ENCODE measurements at regions not wholly inside any gene's neighbourhood (a gene's known extent, or its start where the extent isn't known, plus 50 kb on each side); places are given as distances from the start of the nearest gene placed in this dataset.

- ATAC-seq (no peak), FAIRE-seq (no peak), DNase-seq (ENCODE audit: extremely low read depth in 1 of 4, low spot score in 3 of 4) (no peak)
- Histone ChIP-seq H3K9ac (ENCODE audit: insufficient read depth in 1 of 2, low read depth in 2 of 2, low read length in 2 of 2) (no peak overlapping the region), H3K79me2 (ENCODE audit: control insufficient read depth, insufficient read depth, low read length) (no peaks in the 10 kb centered on the region), H3K27me3 (ENCODE audit: control insufficient read depth in 2 of 2, insufficient read depth in 2 of 2, low read length in 2 of 2) (no peaks in the 10 kb centered on the region), H3K4me1 (replicated peaks in 1 of 2; ENCODE audit: control insufficient read depth in 2 of 2, insufficient read depth in 2 of 2, low read length in 2 of 2) (no peaks in the 10 kb centered on the region), H3K36me3 (ENCODE audit: control insufficient read depth, insufficient read depth, low read length) (no peaks in the 10 kb centered on the region), H3K4me2 (ENCODE audit: insufficient read depth, low read length) (no peak overlapping the region), H3K27ac (ENCODE audit: extremely low read depth, low read depth, low read length) (no peak overlapping the region), H3K9me1 (ENCODE audit: control insufficient read depth, insufficient read depth, low read length) (no peaks in the 10 kb centered on the region), H3K4me3 (no peak overlapping the region), H2AFZ (ENCODE audit: low read depth, low read length) (no peak overlapping the region), H4K20me1 (replicated peaks; ENCODE audit: control insufficient read depth, insufficient read depth, low read length) (no peaks in the 10 kb centered on the region), H3K9me3 (replicated peaks; ENCODE audit: control insufficient read depth, insufficient read depth, low read depth, low read length) (no peaks in the 10 kb centered on the region)
- intact Hi-C loops (cut with micrococcal nuclease) = no loop called here
- CTCF ChIA-PET (ENCODE audit: low intra/inter-chr PET ratio) = no interaction called here
- in situ Hi-C loops (cut with MboI) = no loop called here
- 14% methylated on average over 6 of the region's 8 CpGs for whole genome bisulfite sequencing (ENCODE audit: insufficient coverage, low coverage, missing lambda C conversion rate)
- POLR2A ChIA-PET = no interaction called here
- TF ChIP-seq ZNF143 (CRISPR knock-in tag; IDR thresholded peaks at IDR 0.05) = no peak
- BruUV-seq (replicated peaks) = no TSS peak
Measured at GRCh38 chr13:67878376-67878775, 648.2 kb upstream of the PCDH9 start.

DNA sequence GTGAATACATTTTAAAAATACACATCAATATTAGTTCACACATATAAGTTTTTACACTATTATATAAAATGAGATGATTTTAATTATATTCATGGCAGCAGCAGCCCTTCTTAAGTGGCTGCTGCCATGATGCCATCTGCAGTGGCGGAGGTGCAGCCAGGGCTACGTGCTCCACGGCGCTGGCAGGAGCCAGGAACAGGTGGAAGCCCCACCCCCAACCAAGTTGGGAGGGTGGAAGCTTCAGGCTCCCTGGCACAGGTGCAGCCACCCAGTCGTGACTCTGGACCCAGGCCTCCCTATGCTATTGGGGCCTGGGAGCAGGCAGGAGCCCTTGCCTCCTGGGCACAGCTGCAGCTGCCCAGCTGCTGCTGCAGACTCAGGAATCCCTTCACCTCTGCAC lies 646.9 kb upstream of the PCDH9 start:
- H3K4me3 ChIP-seq = no peak overlapping the region
- ChIA-PET POLR2A (no interaction called here), CTCF (ENCODE audit: low intra/inter-chr PET ratio) (no interaction called here)
- no peak for DNase-seq (ENCODE audit: extremely low read depth in 1 of 4, low spot score in 3 of 4)
- H3K79me2 ChIP-seq (ENCODE audit: control insufficient read depth, insufficient read depth, low read length) = no peaks in the 10 kb centered on the region
- H3K36me3 ChIP-seq (ENCODE audit: control insufficient read depth, insufficient read depth, low read length) = no peaks in the 10 kb centered on the region
- no peak for FAIRE-seq
- H3K9me3 ChIP-seq (replicated peaks; ENCODE audit: control insufficient read depth, insufficient read depth, low read depth, low read length) = no peaks in the 10 kb centered on the region
- in situ Hi-C loops (cut with MboI) = no loop called here
- H3K4me2 ChIP-seq (ENCODE audit: insufficient read depth, low read length) = no peak overlapping the region
- no TSS peak for BruUV-seq (replicated peaks)
- no peaks in the 10 kb centered on the region for H3K27me3 ChIP-seq (ENCODE audit: control insufficient read depth in 2 of 2, insufficient read depth in 2 of 2, low read length in 2 of 2)
- H3K27ac ChIP-seq (ENCODE audit: extremely low read depth, low read depth, low read length) = no peak overlapping the region
- no peaks in the 10 kb centered on the region for H3K4me1 ChIP-seq (replicated peaks in 1 of 2; ENCODE audit: control insufficient read depth in 2 of 2, insufficient read depth in 2 of 2, low read length in 2 of 2)
- no peaks in the 10 kb centered on the region for H4K20me1 ChIP-seq (replicated peaks; ENCODE audit: control insufficient read depth, insufficient read depth, low read length)
- intact Hi-C loops (cut with micrococcal nuclease) = no loop called here
- no peak for ATAC-seq
- WGBS (ENCODE audit: insufficient coverage, low coverage, missing lambda C conversion rate) = 0% methylated on average over 3 of the region's 5 CpGs
- TF ChIP-seq FUS (optimal IDR thresholded peaks at IDR 0.05; ENCODE audit: low read depth, low read length) (no peak), XRCC4 (IDR thresholded peaks at IDR 0.05; ENCODE audit: extremely low read depth, insufficient read depth, insufficient read length) (no peak), SMARCA4 (IDR thresholded peaks at IDR 0.05) (no peak), ZC3H11A (IDR thresholded peaks at IDR 0.05; ENCODE audit: low read depth, low read length) (no peak), THRAP3 (IDR thresholded peaks at IDR 0.05; ENCODE audit: borderline replicate concordance) (no peak), NFXL1 (CRISPR knock-in tag; IDR thresholded peaks at IDR 0.05) (no peak), RBM39 (optimal IDR thresholded peaks at IDR 0.05; ENCODE audit: low read depth, low read length) (no peak), JUNB (CRISPR knock-in tag; conservative IDR thresholded peaks at IDR 0.05) (no peak), EHMT2 (IDR thresholded peaks at IDR 0.05) (no peak), ZNF232 (CRISPR knock-in tag; IDR thresholded peaks at IDR 0.05) (no peak)
- TF ChIP-seq, protein P1, sequence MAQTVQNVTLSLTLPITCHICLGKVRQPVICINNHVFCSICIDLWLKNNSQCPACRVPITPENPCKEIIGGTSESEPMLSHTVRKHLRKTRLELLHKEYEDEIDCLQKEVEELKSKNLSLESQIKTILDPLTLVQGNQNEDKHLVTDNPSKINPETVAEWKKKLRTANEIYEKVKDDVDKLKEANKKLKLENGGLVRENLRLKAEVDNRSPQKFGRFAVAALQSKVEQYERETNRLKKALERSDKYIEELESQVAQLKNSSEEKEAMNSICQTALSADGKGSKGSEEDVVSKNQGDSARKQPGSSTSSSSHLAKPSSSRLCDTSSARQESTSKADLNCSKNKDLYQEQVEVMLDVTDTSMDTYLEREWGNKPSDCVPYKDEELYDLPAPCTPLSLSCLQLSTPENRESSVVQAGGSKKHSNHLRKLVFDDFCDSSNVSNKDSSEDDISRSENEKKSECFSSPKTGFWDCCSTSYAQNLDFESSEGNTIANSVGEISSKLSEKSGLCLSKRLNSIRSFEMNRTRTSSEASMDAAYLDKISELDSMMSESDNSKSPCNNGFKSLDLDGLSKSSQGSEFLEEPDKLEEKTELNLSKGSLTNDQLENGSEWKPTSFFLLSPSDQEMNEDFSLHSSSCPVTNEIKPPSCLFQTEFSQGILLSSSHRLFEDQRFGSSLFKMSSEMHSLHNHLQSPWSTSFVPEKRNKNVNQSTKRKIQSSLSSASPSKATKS (CRISPR knock-in tag; IDR thresholded peaks at IDR 0.05) = no peak
- no peak overlapping the region for H2AFZ ChIP-seq (ENCODE audit: low read depth, low read length)
- H3K9ac ChIP-seq (ENCODE audit: insufficient read depth in 1 of 2, low read depth in 2 of 2, low read length in 2 of 2) = no peak overlapping the region
- H3K9me1 ChIP-seq (ENCODE audit: control insufficient read depth, insufficient read depth, low read length) = no peaks in the 10 kb centered on the region

Measured in K562 (cell line).